ENCODE measurements at regions not wholly inside any gene's neighbourhood (a gene's known extent, or its start where the extent isn't known, plus 50 kb on each side); places are given as distances from the start of the nearest gene placed in this dataset.

GRCh38 chr22:48096851-48097665, 1334.6 kb downstream of the TBC1D22A start:
- no peak for DNase-seq

- DNase-seq: no peak
Observed at GRCh38 chr22:48096411-48096810, 1334.0 kb downstream of the TBC1D22A start.

- no peak for DNase-seq
Observed at GRCh38 chr22:48093981-48094380, 1331.5 kb downstream of the TBC1D22A start.

GRCh38 chr22:48092866-48093265, 1330.4 kb downstream of the TBC1D22A start:
- DNase-seq: no peak

GRCh38 chr22:48091656-48092223, 1329.3 kb downstream of the TBC1D22A start:
- DNase-seq: no peak

- DNase-seq: no peak
Observed at GRCh38 chr22:48091060-48091650, 1328.7 kb downstream of the TBC1D22A start.

GRCh38 chr22:48090332-48090672, 1327.9 kb downstream of the TBC1D22A start:
- no peak for DNase-seq

- no peak for DNase-seq
Observed at GRCh38 chr22:48089601-48090331, 1327.3 kb downstream of the TBC1D22A start.

- DNase-seq: no peak
Observed at GRCh38 chr22:48088926-48089536, 1326.6 kb downstream of the TBC1D22A start.

GRCh38 chr22:48088251-48088650, 1325.8 kb downstream of the TBC1D22A start:
- no peak for DNase-seq

GRCh38 chr22:48085901-48086645, 1323.6 kb downstream of the TBC1D22A start:
- no peak for DNase-seq

GRCh38 chr22:48084729-48085050, 1322.2 kb downstream of the TBC1D22A start:
- DNase-seq: no peak

- DNase-seq: no peak
Observed at GRCh38 chr22:48084041-48084728, 1321.7 kb downstream of the TBC1D22A start.

GRCh38 chr22:48083502-48083901, 1321.1 kb downstream of the TBC1D22A start:
- no peak for DNase-seq

- DNase-seq: no peak
Observed at GRCh38 chr22:48082284-48082683, 1319.8 kb downstream of the TBC1D22A start.

GRCh38 chr22:48081281-48081680, 1318.8 kb downstream of the TBC1D22A start:
- no peak for DNase-seq

- DNase-seq: no peak
Observed at GRCh38 chr22:48080316-48081165, 1318.1 kb downstream of the TBC1D22A start.

GRCh38 chr22:48079505-48080290, 1317.2 kb downstream of the TBC1D22A start:
- no peak for DNase-seq

- no peak for DNase-seq
Observed at GRCh38 chr22:48078825-48079224, 1316.4 kb downstream of the TBC1D22A start.

- DNase-seq: no peak
Observed at GRCh38 chr22:48077699-48078098, 1315.2 kb downstream of the TBC1D22A start.

Data from amniotic stem cell (primary cell).